H1 (cell line): ENCODE measurements at regions not wholly inside any gene's neighbourhood (a gene's known extent, or its start where the extent isn't known, plus 50 kb on each side); places are given as distances from the start of the nearest gene placed in this dataset.

Experiments used
- CTCF ChIA-PET: fragments of 300-600 bp; sonication (Branson Sonifier 250); formaldehyde crosslinking; loops from one replicate; lab custom pipeline; 2021; ENCODE audit not compliant: partially characterized antibody; lab: Charles Lee
- POLR2A ChIA-PET: fragments of 300-600 bp; sonication (Branson Sonifier 250); formaldehyde crosslinking; loops from one replicate; lab custom pipeline; 2021; ENCODE audit warnings: inconsistent platforms; ENCODE audit not compliant: partially characterized antibody; lab: Charles Lee
- DNase-seq, 2 experiments: peaks; one replicate each; pipeline versions ENCODE4 v3.0.0 to v3.0.0-alpha.2; 2010 to 2022; ENCODE audit warnings: low spot score in 2 of 2, low read depth in 1 of 2, mixed read lengths in 1 of 2
- FAIRE-seq: peaks from 2 replicates; lab custom pipeline; 2011; peaks lifted over from hg19 to GRCh38; lab: Jason Lieb, UNC
- H2AFZ ChIP-seq: 2 replicates; pipeline ENCODE4 v1.8.1; 2012; ENCODE audit warnings: low read length, inconsistent platforms
- H2AK5ac ChIP-seq: 2 replicates; pipeline ENCODE4 v1.6.1; 2013; ENCODE audit warnings: low read depth, low read length
- H2BK120ac ChIP-seq: replicated peaks from 2 replicates; pipeline ENCODE3; 2013; ENCODE audit warnings: low read depth, low read length, inconsistent platforms
- H2BK12ac ChIP-seq: 2 replicates; pipeline ENCODE4 v1.6.1; 2013; ENCODE audit warnings: low read depth, low read length
- H2BK15ac ChIP-seq: 2 replicates; pipeline ENCODE4 v1.6.1; 2013; ENCODE audit warnings: low read length
- H2BK20ac ChIP-seq: 2 replicates; pipeline ENCODE4 v1.6.1; 2013; ENCODE audit warnings: low read length
- H2BK5ac ChIP-seq: 2 replicates; pipeline ENCODE4 v1.6.1; 2013; ENCODE audit warnings: low read depth, low read length
- H3K14ac ChIP-seq: 2 replicates; pipeline ENCODE4 v1.6.1; 2013; ENCODE audit warnings: inconsistent platforms; ENCODE audit not compliant: insufficient read length
- H3K18ac ChIP-seq: 2 replicates; pipeline ENCODE4 v1.6.1; 2013; ENCODE audit warnings: low read length; ENCODE audit errors: extremely low read depth
- H3K23ac ChIP-seq: 2 replicates; pipeline ENCODE4 v1.6.1; 2013; ENCODE audit warnings: inconsistent platforms; ENCODE audit not compliant: insufficient read length
- H3K23me2 ChIP-seq: 2 replicates; pipeline ENCODE4 v1.6.1; 2013; ENCODE audit warnings: low read depth, low read length
- H3K27ac ChIP-seq: 2 replicates; pipeline ENCODE4 v1.6.1; 2011; ENCODE audit warnings: low read depth, low read length, inconsistent platforms
- H3K27me3 ChIP-seq, 4 experiments: replicated peaks in 1 of 4; 1 replicate in 1 of 4; 2 replicates in 3 of 4; pipeline versions ENCODE4 v1.6.1 to v1.8.1; 2011 to 2013; ENCODE audit warnings: low read length in 3 of 4, mild to moderate bottlenecking in 3 of 4, inconsistent platforms in 2 of 4, mixed read lengths in 2 of 4, moderate library complexity in 1 of 4; ENCODE audit not compliant: control insufficient read depth in 3 of 4, insufficient read depth in 3 of 4; ENCODE audit errors: extremely low read depth in 1 of 4
- H3K36me3 ChIP-seq, 4 experiments: 2 replicates each; pipeline versions ENCODE4 v1.6.1 to v1.8.1; 2011 to 2013; ENCODE audit warnings: mild to moderate bottlenecking in 4 of 4, low read length in 3 of 4, moderate library complexity in 2 of 4, control low read depth in 1 of 4, inconsistent platforms in 1 of 4; ENCODE audit not compliant: insufficient read depth in 4 of 4, control insufficient read depth in 2 of 4
- H3K4ac ChIP-seq: replicated peaks from 2 replicates; pipeline ENCODE3; 2013; ENCODE audit warnings: low read length, low read depth, mixed read lengths, inconsistent platforms; ENCODE audit not compliant: insufficient read length
- H3K4me1 ChIP-seq, 4 experiments: replicated peaks in 1 of 4; 1 replicate in 1 of 4; 2 replicates in 3 of 4; pipeline versions ENCODE4 v1.6.1 to v1.8.1; 2011 to 2013; ENCODE audit warnings: low read length in 3 of 4, inconsistent platforms in 2 of 4, mixed read lengths in 1 of 4; ENCODE audit not compliant: insufficient read depth in 4 of 4, control insufficient read depth in 3 of 4
- H3K4me2 ChIP-seq, 2 experiments: 2 replicates each; pipeline versions ENCODE4 v1.6.1 to v1.8.1; 2011 to 2013; ENCODE audit warnings: low read depth in 2 of 2, low read length in 2 of 2, control low read depth in 1 of 2, inconsistent platforms in 1 of 2, mild to moderate bottlenecking in 1 of 2; ENCODE audit not compliant: insufficient read depth in 1 of 2
- H3K4me3 ChIP-seq, 4 experiments: fragments of 200-600, 300-600 bp in 1 of 4; sonication (generic), shearing (Covaris generic), sonication (Bioruptor Twin) in 1 of 4; 2 replicates each; pipeline versions ENCODE4 v1.5.1 to v1.8.1; 2011 to 2016; ENCODE audit warnings: low read length in 4 of 4, low read depth in 3 of 4, control low read depth in 2 of 4, inconsistent platforms in 2 of 4, mild to moderate bottlenecking in 2 of 4, mixed read lengths in 1 of 4, moderate library complexity in 1 of 4; ENCODE audit not compliant: insufficient read depth in 2 of 4; ENCODE audit errors: extremely low read depth in 1 of 4
- H3K56ac ChIP-seq: replicated peaks from 2 replicates; pipeline ENCODE3; 2013; ENCODE audit warnings: low read depth, mild to moderate bottlenecking, mixed read lengths, low read length, inconsistent platforms; ENCODE audit not compliant: insufficient read length
- H3K79me1 ChIP-seq: 2 replicates; pipeline ENCODE4 v1.6.1; 2013; ENCODE audit warnings: low read depth, low read length, control low read depth
- H3K79me2 ChIP-seq, 2 experiments: 2 replicates each; pipeline versions ENCODE4 v1.6.1 to v1.8.1; 2012 to 2013; ENCODE audit warnings: low read length in 2 of 2, mild to moderate bottlenecking in 2 of 2, inconsistent platforms in 1 of 2; ENCODE audit not compliant: insufficient read depth in 2 of 2, control insufficient read depth in 1 of 2
- H3K9ac ChIP-seq, 4 experiments: replicated peaks in 1 of 4; 1 replicate in 1 of 4; 2 replicates in 3 of 4; pipeline versions ENCODE4 v1.6.1 to v1.8.1; 2011 to 2013; ENCODE audit warnings: low read depth in 3 of 4, low read length in 3 of 4, control low read depth in 2 of 4, mild to moderate bottlenecking in 2 of 4, moderate library complexity in 2 of 4, inconsistent platforms in 1 of 4; ENCODE audit errors: extremely low read depth in 1 of 4
- H3K9me3 ChIP-seq, 2 experiments: 2 replicates each; pipeline versions ENCODE4 v1.6.1 to v1.8.1; 2012 to 2013; ENCODE audit warnings: mild to moderate bottlenecking in 2 of 2, moderate library complexity in 2 of 2, control low read depth in 1 of 2, inconsistent platforms in 1 of 2, low read depth in 1 of 2, low read length in 1 of 2, mixed read lengths in 1 of 2; ENCODE audit not compliant: insufficient read depth in 2 of 2
- H4K20me1 ChIP-seq, 2 experiments: replicated peaks in 1 of 2; 2 replicates each; pipeline versions ENCODE3 to v1.8.1; 2011 to 2013; ENCODE audit warnings: inconsistent platforms in 2 of 2, low read length in 2 of 2, mild to moderate bottlenecking in 1 of 2; ENCODE audit not compliant: insufficient read depth in 2 of 2, control insufficient read depth in 1 of 2
- H4K5ac ChIP-seq: 2 replicates; pipeline ENCODE4 v1.6.1; 2013; ENCODE audit warnings: low read length, low read depth, mixed read lengths, inconsistent platforms; ENCODE audit not compliant: insufficient read length
- H4K8ac ChIP-seq: 2 replicates; pipeline ENCODE4 v1.8.0; 2013; ENCODE audit warnings: mild to moderate bottlenecking, moderate library complexity, low read length, inconsistent platforms; ENCODE audit not compliant: insufficient read depth; ENCODE audit errors: extremely low read depth
- H4K91ac ChIP-seq: replicated peaks from 2 replicates; pipeline ENCODE3; 2013; ENCODE audit warnings: low read length, mixed read lengths, inconsistent platforms; ENCODE audit not compliant: insufficient read length
- HDAC2 ChIP-seq, 2 experiments: fragments of 300-600 bp in 1 of 2; sonication (generic) in 1 of 2; IDR thresholded peaks; 2 replicates each; pipeline ENCODE4 v1.6.1; 2011 to 2012; ENCODE audit warnings: low read depth in 2 of 2, low read length in 2 of 2, mild to moderate bottlenecking in 2 of 2, moderate library complexity in 2 of 2, borderline replicate concordance in 1 of 2, inconsistent platforms in 1 of 2
- JUN ChIP-seq: IDR thresholded peaks from 2 replicates; pipeline ENCODE4 v1.6.1; 2011; ENCODE audit warnings: low read depth, mild to moderate bottlenecking, improper control_type of control experiment, low read length
- KDM4A ChIP-seq: IDR thresholded peaks from one replicate; pipeline ENCODE4 v1.7.1; 2012; ENCODE audit warnings: low read depth, mild to moderate bottlenecking, moderate library complexity, low read length, inconsistent platforms; ENCODE audit not compliant: severe bottlenecking
- POLR2A ChIP-seq, 2 experiments: IDR thresholded peaks; 1 replicate in 1 of 2; 2 replicates in 1 of 2; pipeline ENCODE4 v1.6.1; 2011; ENCODE audit warnings: low read depth in 2 of 2, low read length in 2 of 2, mild to moderate bottlenecking in 2 of 2; ENCODE audit errors: control extremely low read depth in 1 of 2
- SIRT6 ChIP-seq: IDR thresholded peaks from one replicate; pipeline ENCODE4 v1.7.1; 2012; ENCODE audit warnings: low read length, inconsistent platforms
- SP2 ChIP-seq: IDR thresholded peaks from 2 replicates; pipeline ENCODE4 v1.6.1; 2012; ENCODE audit warnings: mild to moderate bottlenecking, low read length, inconsistent platforms
- USF2 ChIP-seq: IDR thresholded peaks from 2 replicates; pipeline ENCODE4 v1.6.1; 2011; ENCODE audit warnings: low read length, improper control_type of control experiment
- WGBS, 2 experiments: shearing (Covaris generic) in 1 of 2; methylation state at CpG; one replicate each; pipeline versions ENCODE4 v1.1.6 to v1.1.7; 2013 to 2015; ENCODE audit warnings: low lambda C conversion rate in 2 of 2, mixed read lengths in 2 of 2, inconsistent platforms in 1 of 2, low coverage in 1 of 2, missing lambda C conversion rate in 1 of 2; ENCODE audit not compliant: insufficient replicate concordance in 2 of 2, insufficient coverage in 1 of 2, insufficient read length in 1 of 2; ENCODE audit errors: extremely low coverage in 1 of 2, missing lambda C conversion rate in 1 of 2; 5-methylcytosine and 5-hydroxymethylcytosine counted together

- ChIA-PET POLR2A (no interaction called here), CTCF (interaction anchor here (0.9 to 1.5 kb wide), 2 partner anchors 12 to 25 kb away, joined by 3 read pairs; no protein-coding TSS in a partner anchor)
- H3K79me1 ChIP-seq = no peaks in the 10 kb centered on the region
- H3K4me3 ChIP-seq = no peak overlapping the region
- H2BK15ac ChIP-seq = no peak overlapping the region
- no peak overlapping the region for H3K4ac ChIP-seq
- no peak overlapping the region for H2AFZ ChIP-seq
- no peak overlapping the region for H3K56ac ChIP-seq
- no peak overlapping the region for H2BK12ac ChIP-seq
- H3K9ac ChIP-seq = no peak overlapping the region
- 79% methylated on average over 4 of the region's 4 CpGs; no CpG with 5 or more reads in 1 of the 2 experiments for WGBS, 2 experiments
- no peak for DNase-seq
- H2BK120ac ChIP-seq = no peak overlapping the region
- H2AK5ac ChIP-seq = no peak overlapping the region
- H4K91ac ChIP-seq = no peak overlapping the region
- peaks cover 0 to 6% (median 3%) of the 10 kb centered on the region in 4 experiments; a peak in 4 of 7 replicates for H3K4me1 ChIP-seq
- no peaks in the 10 kb centered on the region for H3K23me2 ChIP-seq
- no peak overlapping the region for H3K18ac ChIP-seq
- no peak overlapping the region for H3K4me2 ChIP-seq
- no peaks in the 10 kb centered on the region; a peak in 1 of 7 replicates for H3K27me3 ChIP-seq
- H4K20me1 ChIP-seq = no peaks in the 10 kb centered on the region
- no peaks in the 10 kb centered on the region for H3K36me3 ChIP-seq
- FAIRE-seq = no peak
- no peak overlapping the region for H3K23ac ChIP-seq
- no peaks in the 10 kb centered on the region for H3K79me2 ChIP-seq
- no peak overlapping the region for H3K27ac ChIP-seq
- no peak overlapping the region for H4K8ac ChIP-seq
- no peak overlapping the region for H2BK5ac ChIP-seq
- H4K5ac ChIP-seq = no peak overlapping the region
- 0 out of 4 replicates have a peak, but pooled peaks cover 0 to 3% of the 10 kb centered on the region in 2 experiments for H3K9me3 ChIP-seq
- H2BK20ac ChIP-seq = no peak overlapping the region
- H3K14ac ChIP-seq = no peak overlapping the region
- TF ChIP-seq USF2 (no peak), HDAC2 (IDR thresholded peaks at IDR 0.05; ENCODE audit: borderline replicate concordance in 1 of 2, low read depth in 2 of 2, low read length in 2 of 2) (no peak), POLR2A (IDR thresholded peaks at IDR 0.05; ENCODE audit: control extremely low read depth in 1 of 2, low read depth in 2 of 2, low read length in 2 of 2) (no peak), KDM4A (no peak), JUN (no peak), SIRT6 (no peak), SP2 (no peak)
Measured at GRCh38 chr5:135150767-135151166, 116.7 kb upstream of the PITX1 start.
